CD4-positive, alpha-beta T cell (primary cell): ENCODE measurements at regions not wholly inside any gene's neighbourhood (a gene's known extent, or its start where the extent isn't known, plus 50 kb on each side); places are given as distances from the start of the nearest gene placed in this dataset.

Source experiments
- ATAC-seq: fragments of 200-7000 bp; cut with Tn5 transposase; one replicate; pipeline ENCODE4 v1.10.0; 2022; ENCODE audit warnings: mild to moderate bottlenecking; ENCODE audit not compliant: poor library complexity
- CTCF ChIA-PET: fragments of 350-600 bp; sonication (Branson Sonifier 250); formaldehyde crosslinking; loops from one replicate; lab custom pipeline; 2021; ENCODE audit warnings: antibody characterized with exemption, inconsistent platforms; lab: Charles Lee
- POLR2A ChIA-PET: fragments of 350-600 bp; sonication (Branson Sonifier 250); formaldehyde crosslinking; loops from one replicate; lab custom pipeline; 2021; ENCODE audit warnings: antibody characterized with exemption, inconsistent platforms; lab: Charles Lee
- DNase-seq, 14 experiments: peaks; one replicate each; pipeline ENCODE4 v3.0.0-alpha.2; 2013 to 2020; ENCODE audit warnings: mixed read lengths in 2 of 14
- H3K27ac ChIP-seq, 2 donors: one replicate each; pipeline versions ENCODE4 v1.5.1 to v1.7.0; 2013; ENCODE audit warnings: low read length in 2 of 2, low read depth in 1 of 2, mild to moderate bottlenecking in 1 of 2
- H3K27me3 ChIP-seq, 2 experiments: 1 replicate in 1 of 2; 2 replicates in 1 of 2; pipeline versions ENCODE4 v1.6.1 to v1.7.0; 2013; ENCODE audit warnings: low read length in 2 of 2, control low read depth in 1 of 2, mild to moderate bottlenecking in 1 of 2, moderate library complexity in 1 of 2; ENCODE audit not compliant: insufficient read depth in 2 of 2, control insufficient read depth in 1 of 2
- H3K36me3 ChIP-seq: one replicate; pipeline ENCODE4 v1.6.1; 2013; ENCODE audit warnings: low read length, control low read depth; ENCODE audit not compliant: insufficient read depth
- H3K4me1 ChIP-seq: one replicate; pipeline ENCODE4 v1.6.1; 2013; ENCODE audit warnings: low read length, control low read depth; ENCODE audit not compliant: insufficient read depth
- H3K4me3 ChIP-seq: one replicate; pipeline ENCODE4 v1.5.1; 2013; ENCODE audit warnings: mild to moderate bottlenecking, low read length, moderate library complexity
- H3K9me3 ChIP-seq, 2 experiments: 1 replicate in 1 of 2; 2 replicates in 1 of 2; pipeline versions ENCODE4 v1.6.1 to v1.7.0; 2013; ENCODE audit warnings: low read length in 2 of 2, mild to moderate bottlenecking in 2 of 2, control low read depth in 1 of 2, moderate library complexity in 1 of 2; ENCODE audit not compliant: control insufficient read depth in 1 of 2, insufficient read depth in 1 of 2
- H3K27ac Mint-ChIP-seq: one replicate; pipeline ENCODE4 v1.8.0; 2020; ENCODE audit warnings: mixed read lengths
- H3K27me3 Mint-ChIP-seq: one replicate; pipeline ENCODE4 v1.8.0; 2021; ENCODE audit warnings: mixed read lengths
- H3K36me3 Mint-ChIP-seq: one replicate; pipeline ENCODE4 v1.8.0; 2021; ENCODE audit warnings: low read depth, mixed read lengths
- H3K4me1 Mint-ChIP-seq: one replicate; pipeline ENCODE4 v1.8.0; 2021; ENCODE audit warnings: low read depth, mixed read lengths
- H3K4me3 Mint-ChIP-seq: one replicate; pipeline ENCODE4 v1.8.0; 2020; ENCODE audit warnings: mild to moderate bottlenecking, mixed read lengths
- H3K9me3 Mint-ChIP-seq: one replicate; pipeline ENCODE4 v1.8.0; 2020; ENCODE audit warnings: mixed read lengths
- CTCF ChIP-seq: fragments of 200-600 bp; IDR thresholded peaks from one replicate; pipeline ENCODE4 v1.8.0; 2022; ENCODE audit warnings: antibody characterized with exemption, mild to moderate bottlenecking
- intact Hi-C, 2 experiments: fragments of 100-400 bp; cut with DNase I in 1 of 2; cut with micrococcal nuclease in 1 of 2; formaldehyde crosslinking; loops; one replicate each; pipeline versions ENCODE4 v1.15.1 to v1.9.0; 2023 to 2025; cut with DNase I, micrococcal nuclease

GRCh38 chr4:89590128-89590527 is 246.8 kb downstream of the SNCA start:
- H3K4me3 Mint-ChIP-seq = no peak overlapping the region
- H3K27ac Mint-ChIP-seq = no peak overlapping the region
- H3K4me3 ChIP-seq = no peak overlapping the region
- POLR2A ChIA-PET = no interaction called here
- intact Hi-C loops = no loop called here
- H3K4me1 Mint-ChIP-seq = no peaks in the 10 kb centered on the region
- CTCF ChIA-PET = interaction anchor here (0.6 kb wide), 1 partner anchor 482 kb away, joined by 3 read pairs; no protein-coding TSS in a partner anchor
- ATAC-seq = no peak
- no peaks in the 10 kb centered on the region for H3K27me3 ChIP-seq
- no peaks in the 10 kb centered on the region for H3K36me3 Mint-ChIP-seq
- H3K36me3 ChIP-seq = no peaks in the 10 kb centered on the region
- peaks cover 7% of the 10 kb centered on the region for H3K27me3 Mint-ChIP-seq
- TF ChIP-seq CTCF = no peak
- no peaks in the 10 kb centered on the region for H3K9me3 Mint-ChIP-seq
- no peaks in the 10 kb centered on the region for H3K9me3 ChIP-seq
- DNase-seq = no peak
- H3K27ac ChIP-seq = no peak overlapping the region
- H3K4me1 ChIP-seq = no peaks in the 10 kb centered on the region

GRCh38 chr4:89588421-89588820 is 248.5 kb downstream of the SNCA start:
- ChIA-PET CTCF (no interaction called here), POLR2A (no interaction called here)
- H3K36me3 Mint-ChIP-seq = no peaks in the 10 kb centered on the region
- peaks cover 7% of the 10 kb centered on the region for H3K27me3 Mint-ChIP-seq
- H3K9me3 ChIP-seq = no peaks in the 10 kb centered on the region
- no peak overlapping the region for H3K27ac ChIP-seq
- no peak overlapping the region for H3K4me3 ChIP-seq
- no peaks in the 10 kb centered on the region for H3K36me3 ChIP-seq
- no peaks in the 10 kb centered on the region for H3K4me1 ChIP-seq
- no peaks in the 10 kb centered on the region for H3K4me1 Mint-ChIP-seq
- H3K27me3 ChIP-seq = no peaks in the 10 kb centered on the region
- intact Hi-C loops = loop anchor here in 1 of 2 experiments (5.0 kb wide), 1 partner anchor 314 kb away; no protein-coding TSS in a partner anchor
- no peak for ATAC-seq
- TF ChIP-seq CTCF = no peak
- no peak for DNase-seq
- no peaks in the 10 kb centered on the region for H3K9me3 Mint-ChIP-seq
- H3K27ac Mint-ChIP-seq = no peak overlapping the region
- H3K4me3 Mint-ChIP-seq = no peak overlapping the region

GRCh38 chr4:89587364-89587763 is 249.6 kb downstream of the SNCA start:
- Mint-ChIP-seq H3K4me1 (no peaks in the 10 kb centered on the region), H3K27ac (no peak overlapping the region), H3K27me3 (peaks cover 10% of the 10 kb centered on the region), H3K4me3 (no peak overlapping the region), H3K36me3 (no peaks in the 10 kb centered on the region), H3K9me3 (no peaks in the 10 kb centered on the region)
- TF ChIP-seq CTCF = no peak
- Histone ChIP-seq H3K4me3 (no peak overlapping the region), H3K9me3 (no peaks in the 10 kb centered on the region), H3K27ac (no peak overlapping the region), H3K4me1 (no peaks in the 10 kb centered on the region), H3K27me3 (no peaks in the 10 kb centered on the region), H3K36me3 (no peaks in the 10 kb centered on the region)
- CTCF ChIA-PET = no interaction called here
- ATAC-seq (no peak), DNase-seq (no peak)
- intact Hi-C loops = loop anchor here in 1 of 2 experiments (5.0 kb wide), 1 partner anchor 315 kb away; no protein-coding TSS in a partner anchor
- POLR2A ChIA-PET = no interaction called here
